Psoas muscle (tissue), 7 donors: ENCODE measurements at regions not wholly inside any gene's neighbourhood (a gene's known extent, or its start where the extent isn't known, plus 50 kb on each side); places are given as distances from the start of the nearest gene placed in this dataset.
"Not testable (repeated sequence)": the region's sequence is repeated elsewhere in the genome, so short reads cannot be mapped to it uniquely, and the experiment has no call there.

ENCODE experiments used
- ATAC-seq, 4 donors: fragments of 200-7000 bp; cut with Tn5 transposase; one replicate each; pipeline ENCODE4 v1.9.1; 2020; ENCODE audit warnings: moderate library complexity in 3 of 4, mild to moderate bottlenecking in 2 of 4
- DNase-seq, 2 donors: peaks; one replicate each; pipeline ENCODE4 v3.0.0-alpha.2; 2020
- H3K27ac ChIP-seq: fragments of 200-600 bp; one replicate; pipeline ENCODE4 v1.8.0; 2022
- H3K27me3 ChIP-seq, 3 donors: fragments of 200-600 bp in 1 of 3; one replicate each; pipeline versions ENCODE4 v1.6.1 to v1.8.0; 2013 to 2022; ENCODE audit warnings: low read length in 2 of 3, mild to moderate bottlenecking in 2 of 3, moderate library complexity in 1 of 3; ENCODE audit not compliant: insufficient read depth in 3 of 3
- H3K36me3 ChIP-seq, 2 donors: fragments of 200-600 bp in 1 of 2; one replicate each; pipeline versions ENCODE4 v1.6.1 to v1.8.0; 2013 to 2022; ENCODE audit warnings: low read depth in 1 of 2, mild to moderate bottlenecking in 1 of 2, moderate library complexity in 1 of 2; ENCODE audit not compliant: insufficient read depth in 1 of 2
- H3K4me1 ChIP-seq: fragments of 200-600 bp; one replicate; pipeline ENCODE4 v1.8.0; 2022
- H3K4me3 ChIP-seq: fragments of 200-600 bp; one replicate; pipeline ENCODE4 v1.8.0; 2022; ENCODE audit warnings: mild to moderate bottlenecking
- H3K9me3 ChIP-seq: fragments of 200-600 bp; one replicate; pipeline ENCODE4 v1.8.0; 2022
- CTCF ChIP-seq: fragments of 200-600 bp; IDR thresholded peaks from one replicate; pipeline ENCODE4 v1.8.0; 2022; ENCODE audit warnings: antibody characterized with exemption
- WGBS, 3 donors: extraction: QIAGEN DNeasy Blood & Tissue Kit; methylation state at CpG; one replicate each; pipeline versions ENCODE4 v1.1.6 to v1.1.7; 2013; 5-methylcytosine and 5-hydroxymethylcytosine counted together
- intact Hi-C, 2 donors: fragments of 100-400 bp; cut with DNase I; formaldehyde crosslinking; loops; one replicate each; pipeline versions ENCODE4 v1.11.0 to v1.14.2; 2022
- donor health status: healthy with polysubstance abuse.
- donor health status: DM: no; HTN: no; CAD: no; lungs with moderate emphysema.
- donor health status: Bipolar disorder and iron deficiency.
- donor health status: healthy.
- donor health status: DM: yes; HTN: yes; CAD: no.
- donor health status: DM: no; HTN: no; CAD: no.
- donor health status: DM: yes; HTN: yes; CAD: no.

GRCh38 chr12:46686267-46686942 lies 139.4 kb downstream of the SLC38A4 start:
- ATAC-seq (no peak), DNase-seq (no peak)
- H3K4me1 ChIP-seq: no peaks in the 10 kb centered on the region
- H3K9me3 ChIP-seq: no peaks in the 10 kb centered on the region
- no peaks in the 10 kb centered on the region for H3K27me3 ChIP-seq
- no peak overlapping the region for H3K4me3 ChIP-seq
- H3K27ac ChIP-seq: no peak overlapping the region
- intact Hi-C loops: no loop called here
- no peaks in the 10 kb centered on the region for H3K36me3 ChIP-seq
- WGBS, 3 donors: 86 to 88% (median 88%) methylated on average over 3 of the region's 3 CpGs
- no peak for TF ChIP-seq CTCF

- ATAC-seq, H3K27me3 ChIP-seq, H3K36me3 ChIP-seq, DNase-seq, H3K9me3 ChIP-seq, H3K4me1 ChIP-seq, H3K27ac ChIP-seq, H3K4me3 ChIP-seq: not testable (repeated sequence)
- WGBS, 3 donors: 95 to 99% (median 97%) methylated on average over 3 of the region's 3 CpGs
- intact Hi-C loops: loop anchor here in 1 of 2 donors (5.0 kb wide), 2 partner anchors 138 to 253 kb away; no protein-coding TSS in a partner anchor
These were observed 141.6 kb downstream of the SLC38A4 start for GRCh38 chr12:46684243-46684642.

GRCh38 chr12:46682148-46682547 lies 143.6 kb downstream of the SLC38A4 start:
- H3K9me3 ChIP-seq: no peaks in the 10 kb centered on the region
- H3K36me3 ChIP-seq: no peaks in the 10 kb centered on the region
- H3K27me3 ChIP-seq: no peaks in the 10 kb centered on the region
- no peak overlapping the region for H3K4me3 ChIP-seq
- ATAC-seq (peak in 1 of 4 donors; percentile 38), DNase-seq (no peak)
- intact Hi-C loops: loop anchor here in 1 of 2 donors (5.0 kb wide), 2 partner anchors 140 to 255 kb away; no protein-coding TSS in a partner anchor
- 18 to 52% (median 37%) methylated on average over 1 of the region's 1 CpG for WGBS, 3 donors
- H3K27ac ChIP-seq: no peak overlapping the region
- H3K4me1 ChIP-seq: peaks cover 22% of the 10 kb centered on the region
- no peak for TF ChIP-seq CTCF

- no peak for DNase-seq
- WGBS, 3 donors: 7 to 14% (median 7%) methylated on average over 1 of the region's 1 CpG
- no peak for ATAC-seq
- H3K27me3 ChIP-seq: no peaks in the 10 kb centered on the region
- no peaks in the 10 kb centered on the region for H3K9me3 ChIP-seq
- peaks cover 26% of the 10 kb centered on the region for H3K4me1 ChIP-seq
- H3K36me3 ChIP-seq: no peaks in the 10 kb centered on the region
- no peak overlapping the region for H3K27ac ChIP-seq
- intact Hi-C loops: loop anchor here in 1 of 2 donors (5.0 kb wide), 2 partner anchors 142 to 257 kb away; no protein-coding TSS in a partner anchor
- no peak overlapping the region for H3K4me3 ChIP-seq
- TF ChIP-seq CTCF: no peak
These were observed 145.3 kb downstream of the SLC38A4 start for GRCh38 chr12:46680506-46680905.

GRCh38 chr12:46679754-46680153 lies 146.0 kb downstream of the SLC38A4 start:
- Histone ChIP-seq H3K36me3 (no peaks in the 10 kb centered on the region), H3K9me3 (no peaks in the 10 kb centered on the region), H3K4me3 (no peak overlapping the region), H3K27me3 (no peaks in the 10 kb centered on the region), H3K27ac (no peak overlapping the region), H3K4me1 (peaks cover 26% of the 10 kb centered on the region)
- TF ChIP-seq CTCF: no peak
- no peak for DNase-seq
- ATAC-seq: peak; percentile 28 to 71 (median 44)
- 17 to 28% (median 26%) methylated on average over 3 of the region's 3 CpGs for WGBS, 3 donors
- intact Hi-C loops: loop anchor here (5.0 to 10.0 kb wide), 7 partner anchors 95 to 555 kb away; partner anchors contain the start of gene SLC38A2 (in 1 of the 2)
